Common myeloid progenitor, CD34-positive (primary cell): ENCODE measurements at regions not wholly inside any gene's neighbourhood (a gene's known extent, or its start where the extent isn't known, plus 50 kb on each side); places are given as distances from the start of the nearest gene placed in this dataset.

Experiments used
- CTCF ChIA-PET: fragments of 350-600 bp; sonication (Branson Sonifier 250); formaldehyde crosslinking; loops from one replicate; lab custom pipeline; 2021; ENCODE audit warnings: antibody characterized with exemption; lab: Charles Lee
- POLR2A ChIA-PET: fragments of 350-600 bp; sonication (Branson Sonifier 250); formaldehyde crosslinking; loops from one replicate; lab custom pipeline; 2021; ENCODE audit warnings: antibody characterized with exemption; lab: Charles Lee
- DNase-seq, 3 donors: peaks; one replicate each; pipeline versions ENCODE4 v3.0.0 to v3.0.0-alpha.2; 2013
- H3K27ac ChIP-seq, 2 experiments: 1 replicate in 1 of 2; 2 replicates in 1 of 2; pipeline ENCODE4 v1.7.0; 2013; ENCODE audit warnings: inconsistent platforms in 2 of 2, low read length in 2 of 2, mild to moderate bottlenecking in 2 of 2, low read depth in 1 of 2, moderate library complexity in 1 of 2; ENCODE audit not compliant: severe bottlenecking in 2 of 2, insufficient read depth in 1 of 2, poor library complexity in 1 of 2
- H3K27me3 ChIP-seq, 5 experiments: replicated peaks in 2 of 5; 1 replicate in 3 of 5; 2 replicates in 2 of 5; pipeline versions ENCODE4 v1.6.1 to v1.7.0; 2013; ENCODE audit warnings: low read length in 4 of 5, mild to moderate bottlenecking in 2 of 5, moderate library complexity in 2 of 5, inconsistent platforms in 1 of 5; ENCODE audit not compliant: insufficient read depth in 5 of 5, control insufficient read depth in 4 of 5
- H3K36me3 ChIP-seq, 4 experiments: 1 replicate in 2 of 4; 2 replicates in 2 of 4; pipeline versions ENCODE4 v1.6.1 to v1.7.0; 2013; ENCODE audit warnings: low read length in 3 of 4, control low read depth in 1 of 4, mild to moderate bottlenecking in 1 of 4; ENCODE audit not compliant: control insufficient read depth in 4 of 4, insufficient read depth in 4 of 4
- H3K4me1 ChIP-seq, 4 experiments: 1 replicate in 3 of 4; 2 replicates in 1 of 4; pipeline versions ENCODE4 v1.6.1 to v1.7.1; 2013; ENCODE audit warnings: low read length in 3 of 4, mild to moderate bottlenecking in 3 of 4, control low read depth in 1 of 4, inconsistent platforms in 1 of 4, moderate library complexity in 1 of 4; ENCODE audit not compliant: control insufficient read depth in 4 of 4, insufficient read depth in 4 of 4; ENCODE audit errors: control extremely low read depth in 1 of 4
- H3K4me3 ChIP-seq, 7 experiments: 1 replicate in 4 of 7; 2 replicates in 3 of 7; pipeline versions ENCODE4 v1.5.1 to v1.7.0; 2013; ENCODE audit warnings: mild to moderate bottlenecking in 7 of 7, low read length in 6 of 7, moderate library complexity in 6 of 7, inconsistent platforms in 2 of 7, low read depth in 2 of 7, control low read depth in 1 of 7; ENCODE audit not compliant: insufficient read depth in 4 of 7, control insufficient read depth in 1 of 7; ENCODE audit errors: extremely low read depth in 1 of 7
- H3K9me3 ChIP-seq, 5 experiments: 1 replicate in 4 of 5; 2 replicates in 1 of 5; pipeline versions ENCODE4 v1.6.1 to v1.7.1; 2013; ENCODE audit warnings: low read length in 4 of 5, mild to moderate bottlenecking in 2 of 5, inconsistent platforms in 1 of 5, low read depth in 1 of 5, moderate library complexity in 1 of 5; ENCODE audit not compliant: control insufficient read depth in 4 of 5, insufficient read depth in 2 of 5; ENCODE audit errors: control extremely low read depth in 1 of 5
- WGBS: methylation state at CpG from one replicate; pipeline ENCODE4 v1.1.5; 2013; ENCODE audit not compliant: insufficient coverage; 5-methylcytosine and 5-hydroxymethylcytosine counted together

- no peaks in the 10 kb centered on the region for H3K27me3 ChIP-seq
- H3K36me3 ChIP-seq: no peaks in the 10 kb centered on the region
- POLR2A ChIA-PET: no interaction called here
- CTCF ChIA-PET: no interaction called here
- H3K9me3 ChIP-seq: no peaks in the 10 kb centered on the region
- DNase-seq: no peak
- no peak overlapping the region for H3K27ac ChIP-seq
- no peaks in the 10 kb centered on the region for H3K4me1 ChIP-seq
- no peak overlapping the region for H3K4me3 ChIP-seq
Measured at GRCh38 chr16:64522548-64522947, 599.3 kb downstream of the CDH11 start.

- ChIA-PET POLR2A (no interaction called here), CTCF (no interaction called here)
- Histone ChIP-seq H3K27me3 (no peaks in the 10 kb centered on the region), H3K4me1 (no peaks in the 10 kb centered on the region), H3K27ac (no peak overlapping the region), H3K36me3 (no peaks in the 10 kb centered on the region), H3K4me3 (no peak overlapping the region), H3K9me3 (no peaks in the 10 kb centered on the region)
- DNase-seq: no peak
- WGBS: no CpG with 5 or more reads among the region's 2 CpGs
Measured at GRCh38 chr16:64513871-64514270, 608.0 kb downstream of the CDH11 start.

GRCh38 chr16:64507240-64508024 is 614.4 kb downstream of the CDH11 start:
- Histone ChIP-seq H3K36me3 (no peaks in the 10 kb centered on the region), H3K27me3 (no peaks in the 10 kb centered on the region), H3K4me3 (no peak overlapping the region), H3K27ac (no peak overlapping the region), H3K9me3 (no peaks in the 10 kb centered on the region), H3K4me1 (no peaks in the 10 kb centered on the region)
- POLR2A ChIA-PET: no interaction called here
- CTCF ChIA-PET: no interaction called here
- no peak for DNase-seq
- WGBS: 90% methylated on average over 1 of the region's 2 CpGs

GRCh38 chr16:64499211-64499610 is 622.7 kb downstream of the CDH11 start:
- no peaks in the 10 kb centered on the region for H3K9me3 ChIP-seq
- H3K27ac ChIP-seq: no peak overlapping the region
- WGBS: 83% methylated on average over 1 of the region's 1 CpG
- ChIA-PET CTCF (no interaction called here), POLR2A (no interaction called here)
- H3K27me3 ChIP-seq: no peaks in the 10 kb centered on the region
- H3K4me1 ChIP-seq: no peaks in the 10 kb centered on the region
- no peak overlapping the region for H3K4me3 ChIP-seq
- no peak for DNase-seq
- H3K36me3 ChIP-seq: no peaks in the 10 kb centered on the region

- H3K4me3 ChIP-seq: no peak overlapping the region
- CTCF ChIA-PET: no interaction called here
- POLR2A ChIA-PET: no interaction called here
- H3K27me3 ChIP-seq: no peaks in the 10 kb centered on the region
- no CpG with 5 or more reads among the region's 2 CpGs for WGBS
- no peaks in the 10 kb centered on the region for H3K36me3 ChIP-seq
- H3K27ac ChIP-seq: no peak overlapping the region
- H3K4me1 ChIP-seq: no peaks in the 10 kb centered on the region
- DNase-seq: no peak
- H3K9me3 ChIP-seq: no peaks in the 10 kb centered on the region
Measured at GRCh38 chr16:64498363-64498762, 623.5 kb downstream of the CDH11 start.

- Histone ChIP-seq H3K27me3 (no peaks in the 10 kb centered on the region), H3K4me3 (no peak overlapping the region), H3K4me1 (no peaks in the 10 kb centered on the region), H3K27ac (no peak overlapping the region), H3K36me3 (no peaks in the 10 kb centered on the region), H3K9me3 (no peaks in the 10 kb centered on the region)
- CTCF ChIA-PET: no interaction called here
- 100% methylated on average over 1 of the region's 2 CpGs for WGBS
- POLR2A ChIA-PET: no interaction called here
- DNase-seq: no peak
Measured at GRCh38 chr16:64493709-64494108, 628.2 kb downstream of the CDH11 start.

- Histone ChIP-seq H3K4me3 (no peak overlapping the region), H3K27ac (no peak overlapping the region), H3K36me3 (no peaks in the 10 kb centered on the region), H3K4me1 (no peaks in the 10 kb centered on the region), H3K27me3 (no peaks in the 10 kb centered on the region), H3K9me3 (no peaks in the 10 kb centered on the region)
- WGBS: no CpG with 5 or more reads among the region's 1 CpG
- DNase-seq: no peak
- ChIA-PET CTCF (no interaction called here), POLR2A (no interaction called here)
Measured at GRCh38 chr16:64489449-64489848, 632.4 kb downstream of the CDH11 start.
